SJCRH30 (cell line): ENCODE measurements at regions not wholly inside any gene's neighbourhood (a gene's known extent, or its start where the extent isn't known, plus 50 kb on each side); places are given as distances from the start of the nearest gene placed in this dataset.
"Not testable (repeated sequence)": the region's sequence is repeated elsewhere in the genome, so short reads cannot be mapped to it uniquely, and the experiment has no call there.

Experiments
- DNase-seq, 2 experiments: peaks; one replicate each; pipeline ENCODE4 v3.0.0-alpha.2; 2015 to 2020
- H3K27ac ChIP-seq: fragments of 250-450 bp; sonication (Bioruptor Pico); 2 replicates; pipeline ENCODE4 v1.5.1; 2020; ENCODE audit warnings: mild to moderate bottlenecking, moderate library complexity
- H3K27me3 ChIP-seq: fragments of 250-450 bp; sonication (Bioruptor Pico); 2 replicates; pipeline ENCODE4 v1.5.1; 2020; ENCODE audit warnings: mild to moderate bottlenecking, moderate library complexity
- H3K36me3 ChIP-seq: fragments of 250-450 bp; sonication (Bioruptor Pico); 2 replicates; pipeline ENCODE4 v1.5.1; 2020; ENCODE audit warnings: mild to moderate bottlenecking, moderate library complexity
- H3K4me1 ChIP-seq: fragments of 250-450 bp; sonication (Bioruptor Pico); 2 replicates; pipeline ENCODE4 v1.5.1; 2020; ENCODE audit warnings: mild to moderate bottlenecking, moderate library complexity
- H3K4me3 ChIP-seq: fragments of 250-450 bp; sonication (Bioruptor Pico); 2 replicates; pipeline ENCODE4 v1.5.1; 2020; ENCODE audit warnings: mild to moderate bottlenecking, moderate library complexity
- H3K9me3 ChIP-seq: fragments of 250-450 bp; sonication (Bioruptor Pico); replicated peaks from 2 replicates; pipeline ENCODE4 v1.5.1; 2020; ENCODE audit warnings: mild to moderate bottlenecking, moderate library complexity

- no peak for DNase-seq
- Histone ChIP-seq H3K36me3 (no peaks in the 10 kb centered on the region), H3K4me3 (no peak overlapping the region), H3K9me3 (no peaks in the 10 kb centered on the region), H3K27me3 (no peaks in the 10 kb centered on the region), H3K27ac (no peak overlapping the region), H3K4me1 (no peaks in the 10 kb centered on the region)
These were observed 401.0 kb downstream of the BTG1 start for GRCh38 chr12:91744597-91744996.

- Histone ChIP-seq H3K9me3 (no peaks in the 10 kb centered on the region), H3K27me3 (no peaks in the 10 kb centered on the region), H3K36me3 (no peaks in the 10 kb centered on the region), H3K27ac (no peak overlapping the region), H3K4me3 (no peak overlapping the region), H3K4me1 (no peaks in the 10 kb centered on the region)
- DNase-seq, result no peak
These were observed 401.8 kb downstream of the BTG1 start for GRCh38 chr12:91743704-91744321.

- Histone ChIP-seq H3K27ac (no peak overlapping the region), H3K9me3 (no peaks in the 10 kb centered on the region), H3K27me3 (no peaks in the 10 kb centered on the region), H3K36me3 (no peaks in the 10 kb centered on the region), H3K4me3 (no peak overlapping the region), H3K4me1 (no peaks in the 10 kb centered on the region)
- DNase-seq, result no peak
These were observed 402.4 kb downstream of the BTG1 start for GRCh38 chr12:91743280-91743679.

- DNase-seq, result no peak
- H3K27ac ChIP-seq, result no peak overlapping the region
These were observed 403.7 kb downstream of the BTG1 start for GRCh38 chr12:91741932-91742331.

GRCh38 chr12:91733846-91734245 is 411.8 kb downstream of the BTG1 start:
- H3K36me3 ChIP-seq, H3K27me3 ChIP-seq, H3K27ac ChIP-seq, H3K4me1 ChIP-seq, DNase-seq, H3K9me3 ChIP-seq, H3K4me3 ChIP-seq: not testable (repeated sequence)

More at GRCh38 chr12:91741932-91742331, 403.7 kb downstream of the BTG1 start:
- no peaks in the 10 kb centered on the region for H3K27me3 ChIP-seq
- H3K36me3 ChIP-seq, result no peaks in the 10 kb centered on the region
- H3K9me3 ChIP-seq, result no peaks in the 10 kb centered on the region
- H3K4me3 ChIP-seq, result no peak overlapping the region
- H3K4me1 ChIP-seq, result no peaks in the 10 kb centered on the region

- no peaks in the 10 kb centered on the region for H3K4me1 ChIP-seq
- DNase-seq, result no peak
- no peaks in the 10 kb centered on the region for H3K9me3 ChIP-seq
- no peaks in the 10 kb centered on the region for H3K36me3 ChIP-seq
- no peaks in the 10 kb centered on the region for H3K27me3 ChIP-seq
- H3K4me3 ChIP-seq, result no peak overlapping the region
- H3K27ac ChIP-seq, result no peak overlapping the region
These were observed 413.6 kb downstream of the BTG1 start for GRCh38 chr12:91732086-91732485.

- no peak for DNase-seq
- no peak overlapping the region for H3K4me3 ChIP-seq
- no peaks in the 10 kb centered on the region for H3K27me3 ChIP-seq
- H3K9me3 ChIP-seq, result no peaks in the 10 kb centered on the region
- no peak overlapping the region for H3K27ac ChIP-seq
- no peaks in the 10 kb centered on the region for H3K36me3 ChIP-seq
- H3K4me1 ChIP-seq, result no peaks in the 10 kb centered on the region
These were observed 416.1 kb downstream of the BTG1 start for GRCh38 chr12:91729543-91729942.

GRCh38 chr12:91723191-91723590 is 422.5 kb downstream of the BTG1 start:
- H3K27ac ChIP-seq, result no peak overlapping the region
- no peaks in the 10 kb centered on the region for H3K4me1 ChIP-seq
- H3K27me3 ChIP-seq, result no peaks in the 10 kb centered on the region
- H3K4me3 ChIP-seq, result no peak overlapping the region
- no peaks in the 10 kb centered on the region for H3K9me3 ChIP-seq
- no peak for DNase-seq
- no peaks in the 10 kb centered on the region for H3K36me3 ChIP-seq

- Histone ChIP-seq H3K4me1 (no peaks in the 10 kb centered on the region), H3K4me3 (no peak overlapping the region), H3K36me3 (no peaks in the 10 kb centered on the region), H3K27ac (no peak overlapping the region), H3K9me3 (no peaks in the 10 kb centered on the region), H3K27me3 (no peaks in the 10 kb centered on the region)
- DNase-seq, result no peak
These were observed 423.6 kb downstream of the BTG1 start for GRCh38 chr12:91722072-91722471.

- Histone ChIP-seq H3K36me3 (no peaks in the 10 kb centered on the region), H3K27me3 (no peaks in the 10 kb centered on the region), H3K9me3 (no peaks in the 10 kb centered on the region), H3K4me3 (no peak overlapping the region), H3K4me1 (no peaks in the 10 kb centered on the region), H3K27ac (no peak overlapping the region)
- DNase-seq, result no peak
These were observed 424.6 kb downstream of the BTG1 start for GRCh38 chr12:91721023-91721422.

GRCh38 chr12:91718326-91718725 is 427.3 kb downstream of the BTG1 start:
- Histone ChIP-seq H3K36me3 (no peaks in the 10 kb centered on the region), H3K4me3 (no peak overlapping the region), H3K4me1 (no peaks in the 10 kb centered on the region), H3K9me3 (no peaks in the 10 kb centered on the region), H3K27me3 (no peaks in the 10 kb centered on the region), H3K27ac (no peak overlapping the region)
- no peak for DNase-seq

GRCh38 chr12:91717804-91718203 is 427.8 kb downstream of the BTG1 start:
- DNase-seq, result no peak
- no peak overlapping the region for H3K27ac ChIP-seq
- no peaks in the 10 kb centered on the region for H3K36me3 ChIP-seq
- H3K4me3 ChIP-seq, result no peak overlapping the region
- no peaks in the 10 kb centered on the region for H3K4me1 ChIP-seq
- H3K27me3 ChIP-seq, result no peaks in the 10 kb centered on the region
- H3K9me3 ChIP-seq, result no peaks in the 10 kb centered on the region

- DNase-seq, H3K36me3 ChIP-seq, H3K27me3 ChIP-seq, H3K27ac ChIP-seq, H3K4me3 ChIP-seq, H3K9me3 ChIP-seq, H3K4me1 ChIP-seq: not testable (repeated sequence)
These were observed 433.7 kb downstream of the BTG1 start for GRCh38 chr12:91711925-91712324.

GRCh38 chr12:91706466-91706865 is 439.2 kb downstream of the BTG1 start:
- no peaks in the 10 kb centered on the region for H3K27me3 ChIP-seq
- no peaks in the 10 kb centered on the region for H3K4me1 ChIP-seq
- no peaks in the 10 kb centered on the region for H3K36me3 ChIP-seq
- no peaks in the 10 kb centered on the region for H3K9me3 ChIP-seq
- H3K27ac ChIP-seq, result no peak overlapping the region
- no peak overlapping the region for H3K4me3 ChIP-seq
- no peak for DNase-seq

GRCh38 chr12:91704446-91704845 is 441.2 kb downstream of the BTG1 start:
- Histone ChIP-seq H3K27me3 (no peaks in the 10 kb centered on the region), H3K36me3 (no peaks in the 10 kb centered on the region), H3K27ac (no peak overlapping the region), H3K9me3 (no peaks in the 10 kb centered on the region), H3K4me3 (no peak overlapping the region), H3K4me1 (no peaks in the 10 kb centered on the region)
- DNase-seq, result no peak

- Histone ChIP-seq H3K27ac (no peak overlapping the region), H3K4me3 (no peak overlapping the region), H3K4me1 (no peaks in the 10 kb centered on the region), H3K9me3 (no peaks in the 10 kb centered on the region), H3K27me3 (no peaks in the 10 kb centered on the region), H3K36me3 (no peaks in the 10 kb centered on the region)
- no peak for DNase-seq
These were observed 442.0 kb downstream of the BTG1 start for GRCh38 chr12:91703491-91704283.
